GM19452 (cell line): ENCODE measurements at regions not wholly inside any gene's neighbourhood (a gene's known extent, or its start where the extent isn't known, plus 50 kb on each side); places are given as distances from the start of the nearest gene placed in this dataset.
"Not testable (repeated sequence)": the region's sequence is repeated elsewhere in the genome, so short reads cannot be mapped to it uniquely, and the experiment has no call there.

Source experiments
- ATAC-seq: cut with Tn5 transposase; IDR thresholded peaks from one replicate; pipeline ENCODE4 v1.9.1; 2021; ENCODE audit not compliant: unreplicated experiment

- ATAC-seq = no peak
These were observed 84.7 kb upstream of the GPR141 start for GRCh38 chr7:37598824-37599223.

DNA sequence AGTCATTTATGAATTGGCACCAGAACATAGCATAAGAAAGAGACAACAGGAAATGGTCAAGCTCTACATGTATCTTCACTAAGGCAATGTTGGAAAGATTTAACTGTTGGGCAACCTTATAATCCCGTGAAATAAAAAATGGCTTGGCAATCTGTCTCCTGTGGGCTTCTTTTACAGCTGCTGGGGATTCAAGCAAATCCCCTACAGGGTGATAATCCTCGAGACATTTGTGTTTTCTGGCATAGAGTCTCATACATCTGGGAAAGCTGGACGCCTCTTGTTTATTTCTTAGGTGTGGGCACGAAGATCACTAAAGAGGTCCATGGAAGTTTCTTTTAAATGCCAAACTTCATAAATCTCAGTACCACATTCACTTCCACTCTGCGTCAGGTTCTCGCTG, 82.2 kb upstream of the GPR141 start:
- ATAC-seq = no peak

DNA sequence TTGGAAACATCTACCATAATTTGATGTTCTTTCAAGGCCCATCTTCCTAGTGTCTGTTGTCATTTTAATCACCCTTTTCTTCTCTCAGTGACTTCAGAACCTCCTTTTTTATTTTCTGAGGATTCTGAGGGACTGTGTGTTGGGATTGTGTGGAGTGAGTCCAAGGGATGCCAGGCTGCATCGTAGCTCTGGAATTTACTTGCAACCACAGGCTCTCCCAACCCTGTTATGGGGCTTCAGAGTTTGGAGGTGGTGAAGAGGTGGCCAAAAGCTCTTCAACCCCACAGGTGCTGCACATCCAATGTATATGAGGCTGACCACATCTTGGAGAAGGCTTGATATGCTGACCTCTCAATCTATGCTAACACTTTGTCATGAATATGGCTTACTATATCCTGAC, 79.5 kb upstream of the GPR141 start:
- no peak for ATAC-seq

- not testable (repeated sequence) for ATAC-seq
These were observed 66.2 kb upstream of the GPR141 start for GRCh38 chr7:37617406-37617805.

- no peak for ATAC-seq
These were observed 50.5 kb upstream of the GPR141 start for GRCh38 chr7:37633048-37633447.
